ENCODE measurements at regions not wholly inside any gene's neighbourhood (a gene's known extent, or its start where the extent isn't known, plus 50 kb on each side); places are given as distances from the start of the nearest gene placed in this dataset.

DNA sequence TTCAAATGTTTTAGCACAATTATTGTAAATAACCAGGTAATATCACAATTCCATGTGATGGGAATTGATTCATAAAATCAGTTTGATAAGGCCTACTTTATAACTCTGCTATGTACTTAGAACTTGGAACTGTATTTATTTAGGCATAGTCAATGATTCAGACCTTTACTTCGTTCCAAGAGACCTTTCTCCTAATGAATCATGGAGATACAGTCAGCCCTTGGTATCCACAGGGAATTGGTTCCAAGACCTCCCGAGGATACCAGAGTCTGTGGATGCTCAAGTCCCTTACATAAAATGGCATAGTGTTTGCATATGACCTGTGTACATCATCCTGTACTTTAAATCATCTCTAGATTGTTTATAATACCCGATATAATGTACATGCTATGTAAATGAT, 60.8 kb upstream of the UMPS start:
- no peaks in the 10 kb centered on the region for H3K79me2 ChIP-seq (ENCODE audit: insufficient read depth, low read depth)
- H3K27ac ChIP-seq, result no peak overlapping the region
- TF ChIP-seq, protein P1, sequence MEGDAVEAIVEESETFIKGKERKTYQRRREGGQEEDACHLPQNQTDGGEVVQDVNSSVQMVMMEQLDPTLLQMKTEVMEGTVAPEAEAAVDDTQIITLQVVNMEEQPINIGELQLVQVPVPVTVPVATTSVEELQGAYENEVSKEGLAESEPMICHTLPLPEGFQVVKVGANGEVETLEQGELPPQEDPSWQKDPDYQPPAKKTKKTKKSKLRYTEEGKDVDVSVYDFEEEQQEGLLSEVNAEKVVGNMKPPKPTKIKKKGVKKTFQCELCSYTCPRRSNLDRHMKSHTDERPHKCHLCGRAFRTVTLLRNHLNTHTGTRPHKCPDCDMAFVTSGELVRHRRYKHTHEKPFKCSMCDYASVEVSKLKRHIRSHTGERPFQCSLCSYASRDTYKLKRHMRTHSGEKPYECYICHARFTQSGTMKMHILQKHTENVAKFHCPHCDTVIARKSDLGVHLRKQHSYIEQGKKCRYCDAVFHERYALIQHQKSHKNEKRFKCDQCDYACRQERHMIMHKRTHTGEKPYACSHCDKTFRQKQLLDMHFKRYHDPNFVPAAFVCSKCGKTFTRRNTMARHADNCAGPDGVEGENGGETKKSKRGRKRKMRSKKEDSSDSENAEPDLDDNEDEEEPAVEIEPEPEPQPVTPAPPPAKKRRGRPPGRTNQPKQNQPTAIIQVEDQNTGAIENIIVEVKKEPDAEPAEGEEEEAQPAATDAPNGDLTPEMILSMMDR (conservative IDR thresholded peaks at IDR 0.05; ENCODE audit: low read depth, low read length), result no peak
- no peaks in the 10 kb centered on the region for H3K4me1 ChIP-seq (ENCODE audit: low read depth, poor library complexity, severe bottlenecking)
- no peaks in the 10 kb centered on the region for H3K27me3 ChIP-seq (ENCODE audit: insufficient read depth, low read depth)
- no peak overlapping the region for H2AFZ ChIP-seq (ENCODE audit: low read depth)
- no peak overlapping the region for H3K4me2 ChIP-seq
- H4K20me1 ChIP-seq (ENCODE audit: insufficient read depth), result no peaks in the 10 kb centered on the region
- no peaks in the 10 kb centered on the region for H3K36me3 ChIP-seq (ENCODE audit: insufficient read depth)
- H3K4me3 ChIP-seq (IDR thresholded peaks at IDR 0.05; ENCODE audit: insufficient read depth, low read depth, low read length), result no peak overlapping the region
- no peak overlapping the region for H3K9ac ChIP-seq

DNA sequence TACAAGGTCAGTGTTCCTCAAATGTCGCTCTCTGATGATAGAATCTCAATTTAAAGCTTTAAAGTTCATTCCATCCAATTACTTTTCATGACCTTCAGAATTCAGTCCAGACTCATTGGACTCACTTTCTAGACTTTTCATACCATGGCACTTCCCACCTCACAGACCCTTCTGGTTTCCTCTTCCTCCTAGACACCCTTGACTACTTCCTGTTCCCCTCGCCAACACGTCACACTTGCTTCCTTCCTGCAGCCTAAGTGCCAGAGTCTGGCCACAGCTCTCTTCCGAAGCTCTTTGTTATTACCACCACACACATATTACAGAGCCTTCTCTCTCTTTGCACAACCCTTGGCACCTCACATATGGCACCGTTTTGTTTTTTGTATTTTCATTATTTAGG, 59.1 kb upstream of the UMPS start:
- no peak overlapping the region for H3K4me3 ChIP-seq (IDR thresholded peaks at IDR 0.05; ENCODE audit: insufficient read depth, low read depth, low read length)
- no peaks in the 10 kb centered on the region for H3K27me3 ChIP-seq (ENCODE audit: insufficient read depth, low read depth)
- no peaks in the 10 kb centered on the region for H3K36me3 ChIP-seq (ENCODE audit: insufficient read depth)
- no peak overlapping the region for H3K4me2 ChIP-seq
- no peak overlapping the region for H3K27ac ChIP-seq
- no peak overlapping the region for H2AFZ ChIP-seq (ENCODE audit: low read depth)
- H3K79me2 ChIP-seq (ENCODE audit: insufficient read depth, low read depth), result no peaks in the 10 kb centered on the region
- no peaks in the 10 kb centered on the region for H4K20me1 ChIP-seq (ENCODE audit: insufficient read depth)
- TF ChIP-seq, protein P1 (conservative IDR thresholded peaks at IDR 0.05; ENCODE audit: low read depth, low read length), result no peak
- no peaks in the 10 kb centered on the region for H3K4me1 ChIP-seq (ENCODE audit: low read depth, poor library complexity, severe bottlenecking)
- H3K9ac ChIP-seq, result no peak overlapping the region

DNA sequence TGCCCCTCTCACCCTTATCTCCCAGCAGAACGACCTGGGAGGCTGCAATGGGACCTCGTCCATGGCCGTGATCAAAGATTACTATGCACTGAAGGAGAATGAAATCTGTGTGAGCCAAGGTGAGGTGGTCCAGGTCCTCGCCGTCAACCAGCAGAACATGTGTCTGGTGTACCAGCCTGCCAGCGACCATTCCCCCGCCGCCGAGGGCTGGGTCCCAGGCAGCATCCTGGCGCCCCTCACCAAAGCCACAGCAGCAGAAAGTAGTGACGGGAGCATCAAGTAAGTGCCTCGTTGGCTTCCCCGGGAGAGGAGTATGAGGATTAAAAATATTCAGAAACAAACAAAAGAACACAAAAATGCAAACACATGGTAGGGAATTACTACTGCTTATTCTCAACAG, 55.9 kb upstream of the UMPS start:
- Histone ChIP-seq H3K4me2 (no peak overlapping the region), H3K27me3 (ENCODE audit: insufficient read depth, low read depth) (no peaks in the 10 kb centered on the region), H4K20me1 (ENCODE audit: insufficient read depth) (no peaks in the 10 kb centered on the region)

DNA sequence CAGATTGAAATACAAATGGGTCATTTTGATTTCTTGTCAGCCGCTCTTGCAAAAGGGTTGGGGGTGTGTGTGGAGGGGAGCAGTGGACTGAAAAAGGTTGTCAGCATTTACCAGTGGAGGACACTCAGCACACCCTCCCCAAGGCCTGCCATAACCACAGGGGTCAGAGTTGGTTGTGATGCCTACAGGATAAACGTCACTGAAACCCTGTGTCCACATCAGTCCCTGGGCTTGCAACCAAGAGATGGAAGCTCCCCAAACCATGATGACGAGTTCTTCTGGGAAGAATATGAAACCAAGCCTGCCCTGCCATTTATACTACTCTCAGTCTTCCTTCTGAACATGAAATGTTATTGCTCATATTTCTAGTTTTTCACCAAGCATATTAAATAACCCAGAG, 54.0 kb upstream of the UMPS start:
- no peaks in the 10 kb centered on the region for H3K4me1 ChIP-seq (ENCODE audit: low read depth, poor library complexity, severe bottlenecking)
- no peaks in the 10 kb centered on the region for H4K20me1 ChIP-seq (ENCODE audit: insufficient read depth)
- H3K4me3 ChIP-seq (IDR thresholded peaks at IDR 0.05; ENCODE audit: insufficient read depth, low read depth, low read length), result no peak overlapping the region
- no peaks in the 10 kb centered on the region for H3K36me3 ChIP-seq (ENCODE audit: insufficient read depth)
- no peak overlapping the region for H2AFZ ChIP-seq (ENCODE audit: low read depth)
- no peaks in the 10 kb centered on the region for H3K79me2 ChIP-seq (ENCODE audit: insufficient read depth, low read depth)
- no peaks in the 10 kb centered on the region for H3K27me3 ChIP-seq (ENCODE audit: insufficient read depth, low read depth)
- no peak overlapping the region for H3K4me2 ChIP-seq
- TF ChIP-seq, protein P1 (conservative IDR thresholded peaks at IDR 0.05; ENCODE audit: low read depth, low read length), result no peak
- H3K27ac ChIP-seq, result no peak overlapping the region
- H3K9ac ChIP-seq, result no peak overlapping the region

More for the DNA sequence above, 55.9 kb upstream of the UMPS start:
- TF ChIP-seq, protein P1 (conservative IDR thresholded peaks at IDR 0.05; ENCODE audit: low read depth, low read length), result no peak
- no peak overlapping the region for H3K27ac ChIP-seq
- H3K36me3 ChIP-seq (ENCODE audit: insufficient read depth), result no peaks in the 10 kb centered on the region
- no peaks in the 10 kb centered on the region for H3K79me2 ChIP-seq (ENCODE audit: insufficient read depth, low read depth)
- no peak overlapping the region for H3K4me3 ChIP-seq (IDR thresholded peaks at IDR 0.05; ENCODE audit: insufficient read depth, low read depth, low read length)
- no peak overlapping the region for H3K9ac ChIP-seq
- H2AFZ ChIP-seq (ENCODE audit: low read depth), result no peak overlapping the region
- no peaks in the 10 kb centered on the region for H3K4me1 ChIP-seq (ENCODE audit: low read depth, poor library complexity, severe bottlenecking)

All from KMS-11 (cell line).